MCF 10A (cell line): ENCODE measurements at regions not wholly inside any gene's neighbourhood (a gene's known extent, or its start where the extent isn't known, plus 50 kb on each side); places are given as distances from the start of the nearest gene placed in this dataset.

Experiments
- BruUV-seq: library from RNA; stranded (reverse); fragments of 400-500 nt; replicated peaks from 2 replicates; lab custom pipeline; 2021; lab: Mats Ljungman, UMichigan
- CTCF ChIA-PET: fragments of 300-600 bp; sonication (Branson Sonifier 250); formaldehyde crosslinking; extraction: SDS; loops from one replicate; lab custom pipeline; 2021; ENCODE audit warnings: antibody characterized with exemption, inconsistent platforms; lab: Yijun Ruan, JAX
- POLR2A ChIA-PET: fragments of 300-600, 350-650 bp; sonication (Branson Sonifier 250); formaldehyde crosslinking; extraction: SDS; loops from one replicate; lab custom pipeline; 2020; ENCODE audit warnings: antibody characterized with exemption, inconsistent platforms; lab: Yijun Ruan, JAX
- DNase-seq: peaks from one replicate; pipeline ENCODE4 v3.0.0-alpha.2; 2018; ENCODE audit not compliant: unreplicated experiment
- H3K27ac Mint-ChIP-seq: one replicate; pipeline ENCODE4 v1.8.0; 2022; ENCODE audit warnings: mild to moderate bottlenecking, low read depth, mixed read lengths; ENCODE audit not compliant: unreplicated experiment
- H3K27me3 Mint-ChIP-seq: one replicate; pipeline ENCODE4 v1.8.0; 2022; ENCODE audit warnings: mixed read lengths; ENCODE audit not compliant: insufficient read depth, unreplicated experiment
- H3K36me3 Mint-ChIP-seq: one replicate; pipeline ENCODE4 v1.8.0; 2022; ENCODE audit warnings: mild to moderate bottlenecking, moderate library complexity, mixed read lengths; ENCODE audit not compliant: insufficient read depth, unreplicated experiment
- H3K4me1 Mint-ChIP-seq: one replicate; pipeline ENCODE4 v1.8.0; 2022; ENCODE audit warnings: mixed read lengths; ENCODE audit not compliant: insufficient read depth, unreplicated experiment
- H3K4me3 Mint-ChIP-seq: one replicate; pipeline ENCODE4 v1.8.0; 2022; ENCODE audit warnings: mild to moderate bottlenecking, moderate library complexity, mixed read lengths; ENCODE audit not compliant: unreplicated experiment
- H3K9me3 Mint-ChIP-seq: one replicate; pipeline ENCODE4 v1.8.0; 2022; ENCODE audit warnings: mixed read lengths; ENCODE audit not compliant: unreplicated experiment
- CTCF ChIP-seq: fragments of 200-600 bp; IDR thresholded peaks from one replicate; pipeline ENCODE4 v1.8.0; 2022; ENCODE audit warnings: antibody characterized with exemption, mild to moderate bottlenecking; ENCODE audit not compliant: unreplicated experiment
- intact Hi-C: fragments of 100-400 bp; cut with micrococcal nuclease; formaldehyde crosslinking; loops from 2 replicates; pipeline ENCODE4 v1.14.1; 2022

DNA sequence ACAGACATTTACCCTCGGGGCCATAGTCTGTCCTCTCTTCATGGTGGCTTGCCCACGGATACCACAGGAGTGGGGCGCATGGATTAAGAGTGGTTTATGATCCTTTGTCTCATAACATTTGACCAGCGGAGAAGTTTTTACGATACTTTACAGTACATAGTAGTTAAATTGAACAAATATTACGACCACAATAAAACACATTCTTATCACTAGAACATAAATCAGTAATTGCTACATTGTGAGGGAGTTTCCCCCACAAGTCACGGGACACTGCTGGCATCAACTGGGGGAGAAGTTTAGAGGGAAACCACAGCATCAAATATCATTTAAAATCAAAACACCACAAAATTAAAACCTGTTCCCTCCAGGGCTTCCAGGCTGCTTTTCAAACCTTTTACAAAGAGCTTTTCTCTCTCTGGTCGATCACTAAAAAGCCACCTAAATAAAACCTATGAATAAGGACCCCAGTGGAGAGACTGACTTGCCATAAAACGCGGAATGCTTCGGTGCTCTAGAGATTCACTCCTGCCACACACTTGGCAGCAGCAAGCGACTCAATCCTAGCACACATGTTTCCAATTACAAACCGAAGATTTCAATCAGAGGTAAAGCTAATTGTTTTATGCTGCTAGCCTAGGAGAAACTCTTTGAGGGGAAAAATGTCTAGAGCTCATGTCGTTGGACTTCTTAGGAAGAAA lies 173.7 kb upstream of the HNRNPA3 start:
- POLR2A ChIA-PET = interaction anchor here (0.6 to 0.9 kb wide), 3 partner anchors 14 to 26 kb away, joined by 3 to 5 read pairs (median 4); no protein-coding TSS in a partner anchor
- CTCF ChIA-PET = no interaction called here
- no TSS peak for BruUV-seq

DNA sequence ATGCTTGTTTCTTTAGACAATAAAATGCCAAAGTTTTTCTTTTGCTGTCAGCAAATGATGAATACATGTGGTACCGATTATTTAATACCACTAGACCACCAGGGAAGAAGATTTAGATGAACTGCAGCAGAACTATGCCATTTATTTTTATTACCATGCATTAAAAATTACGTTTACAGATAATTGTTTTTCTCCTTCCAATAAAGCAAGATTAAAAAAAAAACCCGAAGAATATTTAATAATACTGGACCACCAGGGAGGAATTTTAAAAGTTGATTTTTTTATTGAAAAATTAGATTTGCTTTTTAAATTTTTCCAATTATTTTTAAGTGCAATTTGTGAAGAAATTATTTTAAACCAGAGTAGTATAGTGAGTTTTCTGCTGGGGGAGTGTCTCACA lies 170.3 kb upstream of the HNRNPA3 start:
- no peak overlapping the region for H3K4me3 Mint-ChIP-seq
- no TSS peak for BruUV-seq
- no peaks in the 10 kb centered on the region for H3K4me1 Mint-ChIP-seq
- peaks cover 67% of the 10 kb centered on the region for H3K27me3 Mint-ChIP-seq
- CTCF ChIA-PET = no interaction called here
- no peak overlapping the region for H3K27ac Mint-ChIP-seq
- intact Hi-C loops = no loop called here
- POLR2A ChIA-PET = no interaction called here
- TF ChIP-seq CTCF = no peak
- no peak for DNase-seq
- no peaks in the 10 kb centered on the region for H3K9me3 Mint-ChIP-seq
- no peaks in the 10 kb centered on the region for H3K36me3 Mint-ChIP-seq

More for the DNA sequence above, 173.7 kb upstream of the HNRNPA3 start:
- intact Hi-C loops = no loop called here
- no peak overlapping the region for H3K4me3 Mint-ChIP-seq
- no peak for DNase-seq
- H3K27ac Mint-ChIP-seq = no peak overlapping the region
- no peaks in the 10 kb centered on the region for H3K4me1 Mint-ChIP-seq
- H3K36me3 Mint-ChIP-seq = no peaks in the 10 kb centered on the region
- H3K27me3 Mint-ChIP-seq = peaks cover 83% of the 10 kb centered on the region
- H3K9me3 Mint-ChIP-seq = no peaks in the 10 kb centered on the region
- TF ChIP-seq CTCF = no peak

DNA sequence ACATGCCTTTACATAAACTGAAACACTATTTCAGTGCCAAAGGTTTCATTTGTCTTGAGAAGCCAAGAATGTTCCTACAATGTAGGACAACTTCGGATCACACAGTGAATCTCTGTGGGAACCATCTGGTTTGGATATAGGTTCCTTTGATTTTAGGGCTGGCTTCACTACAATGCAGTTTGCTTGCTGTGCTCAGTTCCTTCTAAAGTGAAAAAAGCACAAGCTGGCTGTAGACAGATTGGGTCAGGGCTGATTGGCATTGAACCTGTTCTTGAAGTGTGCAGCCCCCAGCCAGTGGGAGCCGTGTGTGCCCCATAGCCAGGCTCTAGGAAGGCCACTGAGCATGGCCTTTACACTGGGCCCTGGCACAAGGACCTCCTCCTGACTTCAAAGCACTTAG lies 167.9 kb upstream of the HNRNPA3 start:
- H3K27me3 Mint-ChIP-seq = peaks cover 43% of the 10 kb centered on the region
- no peaks in the 10 kb centered on the region for H3K4me1 Mint-ChIP-seq
- ChIA-PET POLR2A (no interaction called here), CTCF (interaction anchor here (0.6 kb wide), 1 partner anchor 140 kb away, joined by 3 read pairs; no protein-coding TSS in a partner anchor)
- TF ChIP-seq CTCF = no peak
- no peak overlapping the region for H3K4me3 Mint-ChIP-seq
- H3K9me3 Mint-ChIP-seq = no peaks in the 10 kb centered on the region
- no TSS peak for BruUV-seq
- H3K27ac Mint-ChIP-seq = no peak overlapping the region
- intact Hi-C loops = no loop called here
- H3K36me3 Mint-ChIP-seq = no peaks in the 10 kb centered on the region
- no peak for DNase-seq

GRCh38 chr2:177048981-177049380 lies 163.6 kb upstream of the HNRNPA3 start:
- POLR2A ChIA-PET = no interaction called here
- Mint-ChIP-seq H3K4me1 (peaks cover 16% of the 10 kb centered on the region), H3K4me3 (no peak overlapping the region), H3K9me3 (no peaks in the 10 kb centered on the region), H3K27me3 (peaks cover under 1% of the 10 kb centered on the region), H3K27ac (no peak overlapping the region), H3K36me3 (no peaks in the 10 kb centered on the region)
- TF ChIP-seq CTCF = no peak
- no TSS peak for BruUV-seq
- no peak for DNase-seq
- intact Hi-C loops = no loop called here
- CTCF ChIA-PET = no interaction called here
